AG08395 (cell line): ENCODE measurements at regions not wholly inside any gene's neighbourhood (a gene's known extent, or its start where the extent isn't known, plus 50 kb on each side); places are given as distances from the start of the nearest gene placed in this dataset.

ENCODE experiments used
- DNase-seq: peaks from one replicate; pipeline ENCODE4 v3.0.0; 2012; ENCODE audit warnings: mixed read lengths, low spot score

DNA sequence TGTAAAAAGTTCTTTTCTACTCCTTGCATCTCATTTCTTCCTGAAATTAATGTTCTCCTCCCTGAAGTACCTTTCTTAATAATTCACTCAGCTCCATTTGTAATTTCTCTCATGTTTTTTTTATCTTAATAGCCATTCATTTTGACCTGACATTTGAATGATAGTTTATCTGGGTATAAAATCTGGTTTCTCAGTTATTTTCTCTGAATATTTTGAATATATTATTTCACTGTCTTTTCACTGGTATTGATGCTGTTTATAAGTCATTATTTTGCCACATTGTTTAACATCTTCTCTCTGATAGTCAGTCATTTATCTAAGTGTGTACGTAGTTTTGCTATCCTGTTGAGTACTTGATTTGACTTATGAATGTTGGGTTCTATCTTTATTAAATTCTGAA, 68.8 kb upstream of the ARHGAP18 start:
- DNase-seq = no peak

DNA sequence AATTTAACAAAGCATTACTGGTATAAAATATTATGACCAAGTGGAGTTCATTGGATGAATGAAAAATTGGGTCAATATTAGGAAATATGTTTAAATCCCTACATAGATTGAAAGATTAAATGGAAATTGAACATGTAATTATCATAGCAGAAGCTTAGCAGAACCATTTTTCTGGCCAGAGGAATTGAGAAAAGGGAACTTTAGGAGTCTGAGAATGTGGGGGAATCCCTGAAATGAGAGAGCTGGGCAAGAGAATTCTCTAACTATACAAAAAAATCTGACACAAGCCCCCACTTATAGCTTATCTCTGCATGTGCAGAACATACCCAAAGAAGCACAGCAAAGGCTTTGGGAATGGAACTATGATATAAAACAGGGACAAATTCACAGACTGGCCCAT, 67.4 kb upstream of the ARHGAP18 start:
- DNase-seq = no peak

DNA sequence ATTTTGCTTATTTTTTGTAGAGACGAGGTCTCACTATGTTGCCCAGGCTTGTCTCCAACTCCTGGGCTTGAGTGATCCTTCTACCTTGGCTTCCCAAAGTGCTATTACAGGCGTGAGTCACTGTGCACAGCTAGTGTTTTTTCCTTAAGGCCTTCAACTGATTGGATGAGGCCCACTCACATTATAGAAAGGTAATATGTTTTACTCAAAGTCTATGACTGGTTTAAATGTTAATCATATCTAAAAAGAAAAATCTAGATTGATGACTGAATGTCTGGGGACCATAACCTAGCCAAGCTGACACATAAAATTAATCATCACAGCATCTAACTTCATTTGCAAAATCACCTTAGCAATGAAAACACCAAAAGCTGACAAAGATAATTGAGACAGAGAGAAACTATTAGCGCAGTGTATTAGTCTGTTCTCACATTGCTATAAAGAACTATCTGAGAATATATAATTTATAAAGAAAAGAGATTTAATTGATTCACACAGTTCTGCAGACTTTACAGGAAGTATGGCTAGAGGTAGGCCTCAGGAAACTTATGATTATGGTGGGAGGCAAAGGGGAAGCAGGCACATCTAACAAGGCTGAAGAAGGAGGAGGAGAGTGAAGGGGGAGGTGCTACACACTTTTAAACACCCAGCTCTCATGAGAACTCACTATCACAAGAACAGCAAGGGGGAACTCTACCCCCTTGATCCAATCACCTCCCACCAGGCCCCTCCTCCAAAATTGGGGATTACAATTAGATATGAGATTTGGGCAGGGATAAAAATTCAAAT, 66.8 kb upstream of the ARHGAP18 start:
- DNase-seq = no peak

DNA sequence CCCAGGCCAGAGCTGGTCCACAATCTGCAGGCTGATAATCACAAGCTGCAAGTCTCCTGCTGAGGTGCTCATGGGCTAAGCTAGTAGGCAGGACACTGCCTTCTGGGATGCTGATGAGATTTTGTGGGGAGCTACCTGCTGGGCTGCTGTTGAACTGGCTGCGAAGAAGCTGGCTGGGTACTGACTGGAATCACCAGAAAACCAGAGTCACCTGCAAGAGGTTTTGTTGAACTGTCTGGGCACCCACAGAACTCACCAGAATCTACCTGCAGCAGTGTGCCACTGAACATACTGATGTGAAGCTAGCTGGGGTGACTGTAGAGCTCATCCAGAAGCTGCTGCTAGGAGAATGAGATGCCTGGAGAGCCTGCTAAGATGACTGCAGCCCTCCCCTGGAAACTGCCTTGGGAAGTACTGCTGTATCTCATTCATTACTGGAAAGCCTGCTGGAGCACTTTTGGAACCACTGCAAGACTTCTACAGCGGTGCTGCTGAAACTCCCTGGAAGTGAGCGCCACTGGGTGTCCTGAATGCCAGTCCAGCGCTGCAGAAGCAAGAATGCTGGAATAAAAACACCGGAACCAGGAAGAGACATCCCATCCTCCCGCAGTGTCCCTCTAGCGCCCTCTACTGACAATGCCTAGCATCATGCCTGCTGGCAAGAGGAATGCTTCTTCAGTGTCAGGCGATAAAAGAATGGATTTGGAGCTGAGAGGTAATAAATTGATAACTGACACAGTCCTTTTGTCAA, 64.9 kb upstream of the ARHGAP18 start:
- peak; percentile 87 for DNase-seq

DNA sequence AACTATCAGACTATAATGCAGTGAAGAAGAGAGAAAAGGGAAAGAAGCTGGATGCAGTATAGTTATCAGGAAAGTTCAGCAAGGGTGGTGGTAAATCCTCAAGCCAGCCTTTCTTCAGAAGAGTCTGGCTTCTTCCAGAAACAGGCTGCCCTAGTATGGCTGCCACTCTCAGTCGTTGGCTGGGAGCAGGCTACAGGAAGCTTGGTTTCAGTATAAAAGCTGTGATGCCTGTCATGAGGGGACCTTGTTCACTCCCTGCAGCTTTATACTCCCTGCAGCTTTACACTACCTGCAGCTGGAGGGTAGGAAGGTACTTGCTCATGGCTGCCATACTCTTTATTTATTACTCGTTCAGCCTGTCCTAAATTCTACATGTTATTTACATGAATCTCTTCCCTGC, 63.3 kb upstream of the ARHGAP18 start:
- no peak for DNase-seq

DNA sequence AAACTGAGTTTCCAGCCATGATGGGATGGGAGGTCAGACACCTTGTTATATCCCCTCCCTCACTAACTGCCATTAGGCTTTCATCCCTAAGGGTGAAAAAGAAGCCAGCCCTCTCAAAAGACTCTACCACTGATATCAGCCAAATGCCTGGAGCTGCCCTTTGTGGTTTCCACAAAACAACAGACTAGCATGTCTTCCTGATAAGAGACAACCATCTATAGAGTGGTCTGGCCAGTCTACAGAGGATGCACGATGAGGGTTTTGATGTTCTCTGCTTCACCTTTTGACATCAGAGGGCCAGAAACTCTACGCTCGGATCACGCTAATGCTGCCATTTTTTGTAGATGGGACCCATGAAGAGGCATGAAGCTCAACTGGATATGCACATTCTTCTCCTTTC, 61.7 kb upstream of the ARHGAP18 start:
- no peak for DNase-seq

DNA sequence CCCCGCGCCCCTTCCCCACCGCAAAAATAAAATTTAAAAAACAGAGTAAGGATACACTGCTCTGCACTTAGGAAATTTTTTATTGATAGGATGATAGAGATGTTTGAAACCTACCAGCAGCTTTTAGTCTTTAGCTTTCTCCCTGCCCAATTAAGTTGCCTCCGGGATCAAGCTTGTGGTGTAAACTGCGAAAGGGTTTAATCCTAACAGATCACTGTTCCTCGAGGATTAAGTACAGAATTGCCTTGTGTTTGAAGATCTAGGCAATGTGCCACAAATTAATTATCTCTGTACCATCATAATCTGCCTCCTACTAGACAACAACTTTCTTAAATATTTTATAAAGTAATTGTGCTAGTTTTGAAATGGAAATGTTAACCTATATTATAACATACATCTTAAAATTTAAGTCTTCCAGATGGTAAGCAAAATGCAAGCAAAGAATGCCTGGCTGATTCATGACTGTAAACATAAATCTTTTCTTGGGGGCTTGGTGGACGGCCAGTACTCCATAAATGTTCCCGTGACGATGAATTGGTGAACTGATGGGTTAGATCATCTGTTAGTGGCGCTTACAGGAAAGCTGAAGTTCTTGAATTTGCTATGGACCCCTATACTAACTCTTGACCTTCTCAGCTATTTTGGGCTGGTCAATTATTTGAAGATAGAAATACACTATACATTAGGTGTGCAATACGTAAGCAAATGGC, 58.0 kb upstream of the ARHGAP18 start:
- no peak for DNase-seq

DNA sequence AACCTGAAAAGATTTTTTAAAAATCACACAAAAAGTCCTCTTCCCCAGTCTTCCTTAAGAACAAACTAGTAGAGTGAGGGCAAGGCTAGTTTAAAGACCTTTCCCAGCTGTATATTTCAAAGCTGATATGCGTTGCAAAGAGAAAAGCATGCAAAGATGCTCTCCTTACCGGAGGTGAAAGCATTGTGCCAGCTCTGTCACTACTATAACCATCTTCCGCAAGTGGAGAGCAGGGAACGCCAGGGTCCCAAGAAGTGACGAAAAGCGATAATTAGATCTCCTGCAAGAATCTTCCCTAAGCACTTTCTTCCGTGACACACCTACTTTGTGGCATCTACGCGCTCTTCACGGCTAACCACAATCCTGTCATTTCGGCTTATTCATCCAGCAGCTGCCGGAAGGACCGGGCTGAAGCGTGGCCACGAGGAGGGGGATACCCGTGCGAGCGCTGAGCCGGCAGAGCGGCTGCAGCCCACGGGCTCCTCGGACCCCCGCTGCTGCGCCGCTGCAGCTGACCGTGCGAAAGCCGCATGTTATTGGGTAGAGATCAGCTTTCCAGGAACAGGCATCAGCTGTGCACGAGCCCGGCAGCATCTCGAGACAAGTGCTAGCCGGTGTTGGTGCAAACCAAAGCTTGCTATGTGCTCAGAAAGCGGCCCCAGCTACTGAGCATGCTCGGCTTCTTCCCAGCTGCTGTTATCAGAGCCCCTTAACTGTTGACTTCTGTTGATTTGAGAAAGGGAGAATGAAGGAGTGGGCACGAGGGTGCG, 57.2 kb upstream of the ARHGAP18 start:
- DNase-seq = peak; percentile 33

DNA sequence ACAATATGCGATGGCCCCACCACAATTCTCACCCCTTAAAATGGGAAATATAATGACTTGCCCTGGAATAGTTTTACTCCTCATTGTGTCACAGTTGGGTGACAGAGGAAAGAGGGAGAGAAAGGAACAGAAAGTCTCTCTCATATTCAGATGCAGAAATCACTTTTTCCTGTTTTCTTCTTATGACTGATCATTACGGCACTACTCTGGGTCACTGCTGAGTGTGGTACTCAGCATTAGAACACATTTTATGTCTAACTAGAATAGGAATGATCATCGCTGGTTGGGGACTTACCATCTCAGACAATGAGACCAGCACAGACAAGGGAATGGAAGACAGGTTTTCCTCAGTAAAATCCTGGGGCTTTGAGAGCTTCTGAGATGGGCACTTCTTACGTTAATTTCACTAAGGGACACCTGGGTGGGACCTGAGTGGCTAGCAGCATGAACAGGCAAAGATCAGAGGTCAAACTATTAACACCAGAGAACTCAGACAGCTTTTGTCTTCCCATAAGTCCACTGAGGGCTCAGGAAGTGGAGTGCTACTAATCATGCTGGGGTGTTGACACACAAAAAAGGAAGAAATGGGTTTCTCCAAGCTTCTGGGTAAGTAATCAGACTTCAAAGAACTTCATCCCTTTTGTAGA, 54.9 kb upstream of the ARHGAP18 start:
- no peak for DNase-seq

DNA sequence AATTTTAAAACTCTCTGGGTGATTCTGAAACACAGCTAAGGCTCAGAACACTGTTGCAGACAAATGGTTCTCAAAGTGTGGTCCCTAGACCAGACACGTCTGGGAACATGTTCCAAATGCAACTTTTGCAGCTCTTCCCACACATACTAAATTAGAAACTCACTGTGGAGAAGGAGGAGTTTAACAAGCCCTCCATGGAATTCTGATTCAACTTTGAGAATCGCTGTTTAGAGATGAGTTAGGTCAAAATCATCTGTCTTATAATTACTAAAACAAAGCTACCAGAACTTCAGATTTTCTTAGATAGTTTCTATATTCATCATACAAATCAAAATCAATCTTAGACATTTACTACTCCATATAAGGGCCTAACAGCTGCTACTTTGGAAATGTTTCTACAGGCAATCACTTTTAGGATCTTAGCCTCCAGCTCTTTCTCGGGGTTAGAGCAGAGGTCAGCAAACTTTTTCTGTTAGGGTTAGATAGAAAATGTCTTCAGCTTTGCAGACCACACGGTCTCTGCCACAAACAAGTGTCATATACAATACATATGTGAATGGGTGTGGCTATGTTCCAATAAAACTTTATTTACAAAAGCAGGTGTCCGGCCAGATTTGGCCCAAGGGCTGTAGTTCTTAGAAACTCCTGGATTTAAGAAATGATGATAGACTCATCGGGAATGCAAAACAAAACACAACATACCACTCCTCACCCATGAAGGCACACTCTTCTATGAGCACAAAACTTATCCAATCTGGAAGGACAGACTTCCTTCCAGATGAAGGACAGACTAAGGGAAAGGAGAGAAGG, 50.0 kb upstream of the ARHGAP18 start:
- no peak for DNase-seq
